ENCODE measurements at regions not wholly inside any gene's neighbourhood (a gene's known extent, or its start where the extent isn't known, plus 50 kb on each side); places are given as distances from the start of the nearest gene placed in this dataset.

- no peak for TF ChIP-seq POLR2AphosphoS5 (IDR thresholded peaks at IDR 0.05; ENCODE audit: low read depth, low read length)
- TF ChIP-seq TAF1 (IDR thresholded peaks at IDR 0.05; ENCODE audit: borderline replicate concordance, insufficient read depth, low read length), result no peak
- TF ChIP-seq REST (IDR thresholded peaks at IDR 0.05; ENCODE audit: insufficient read depth in 1 of 2, low read depth in 2 of 2, low read length in 2 of 2), result no peak
- no peak for TF ChIP-seq SIN3A (IDR thresholded peaks at IDR 0.05; ENCODE audit: borderline replicate concordance, insufficient read depth, low read length)
Observed at GRCh38 chr5:98060148-98060547, 713.3 kb upstream of the RGMB start.
